WTC11 (cell line): ENCODE measurements at regions not wholly inside any gene's neighbourhood (a gene's known extent, or its start where the extent isn't known, plus 50 kb on each side); places are given as distances from the start of the nearest gene placed in this dataset.
A peak's percentile ranks its signal among the peaks of the same experiment; 100 is the strongest.

Experiments
- ATAC-seq: fragments of 200-7000 bp; cut with Tn5 transposase; 2 replicates; pipeline ENCODE4 v1.10.0; 2021; ENCODE audit warnings: mild to moderate bottlenecking, moderate library complexity
- CTCF ChIA-PET: fragments of 300-600 bp; sonication (Branson Sonifier 250); formaldehyde crosslinking; loops from one replicate; lab custom pipeline; 2021; ENCODE audit warnings: antibody characterized with exemption; lab: Charles Lee
- POLR2A ChIA-PET: fragments of 350-600 bp; sonication (Branson Sonifier 250); formaldehyde crosslinking; loops from one replicate; lab custom pipeline; 2021; ENCODE audit warnings: antibody characterized with exemption; lab: Charles Lee
- DNase-seq: peaks from one replicate; pipeline ENCODE4 v3.0.0; 2021; ENCODE audit warnings: low spot score
- H3K27ac Mint-ChIP-seq: 2 replicates; pipeline ENCODE4 v1.8.0; 2021; ENCODE audit warnings: mixed read lengths
- H3K27me3 Mint-ChIP-seq: 2 replicates; pipeline ENCODE4 v1.8.0; 2021; ENCODE audit warnings: low read depth, mild to moderate bottlenecking, moderate library complexity, mixed read lengths
- H3K36me3 Mint-ChIP-seq: 2 replicates; pipeline ENCODE4 v1.8.0; 2021; ENCODE audit warnings: mixed read lengths
- H3K4me1 Mint-ChIP-seq: 2 replicates; pipeline ENCODE4 v1.8.0; 2022; ENCODE audit warnings: mixed read lengths
- H3K4me3 Mint-ChIP-seq: 2 replicates; pipeline ENCODE4 v1.8.0; 2021; ENCODE audit warnings: mild to moderate bottlenecking, moderate library complexity, mixed read lengths
- H3K9me3 Mint-ChIP-seq: 2 replicates; pipeline ENCODE4 v1.8.0; 2021; ENCODE audit warnings: mixed read lengths
- ATF6 ChIP-seq: sonication (generic); formaldehyde crosslinking; IDR thresholded peaks from 2 replicates; pipeline ENCODE4 v1.8.1; 2023; ENCODE audit warnings: mild to moderate bottlenecking, missing genetic modification reagents
- ETV6 ChIP-seq: sonication (generic); formaldehyde crosslinking; IDR thresholded peaks from 2 replicates; pipeline ENCODE4 v1.8.1; 2022; ENCODE audit warnings: mild to moderate bottlenecking, missing genetic modification reagents
- FOXJ3 ChIP-seq: sonication (generic); formaldehyde crosslinking; IDR thresholded peaks from 2 replicates; pipeline ENCODE4 v1.9.0; 2021; ENCODE audit warnings: missing genetic modification reagents, mild to moderate bottlenecking, borderline replicate concordance
- FOXP1 ChIP-seq: sonication (generic); formaldehyde crosslinking; IDR thresholded peaks from 2 replicates; pipeline ENCODE4 v1.8.0; 2022; ENCODE audit warnings: missing genetic modification reagents, mild to moderate bottlenecking, moderate library complexity, borderline replicate concordance
- GABPB1 ChIP-seq: sonication (generic); formaldehyde crosslinking; IDR thresholded peaks from 2 replicates; pipeline ENCODE4 v1.8.1; 2023; ENCODE audit warnings: mild to moderate bottlenecking, missing genetic modification reagents
- HMGXB4 ChIP-seq: sonication (generic); formaldehyde crosslinking; IDR thresholded peaks from 2 replicates; pipeline ENCODE4 v1.8.1; 2023; ENCODE audit warnings: mild to moderate bottlenecking, moderate library complexity, missing genetic modification reagents
- JAZF1 ChIP-seq: fragments of 250-450 bp; sonication (Bioruptor Pico); IDR thresholded peaks from 2 replicates; pipeline ENCODE4 v1.9.0; 2021; ENCODE audit warnings: moderate library complexity, mild to moderate bottlenecking, inconsistent platforms
- JUN ChIP-seq: sonication (generic); formaldehyde crosslinking; IDR thresholded peaks from 2 replicates; pipeline ENCODE4 v1.8.0; 2023; ENCODE audit warnings: mild to moderate bottlenecking, missing genetic modification reagents
- NFATC4 ChIP-seq: fragments of 250-450 bp; sonication (Bioruptor Pico); IDR thresholded peaks from 2 replicates; pipeline ENCODE4 v1.9.0; 2021; ENCODE audit warnings: mild to moderate bottlenecking
- NFE2L1 ChIP-seq: sonication (generic); formaldehyde crosslinking; IDR thresholded peaks from 2 replicates; pipeline ENCODE4 v1.8.1; 2023; ENCODE audit warnings: missing genetic modification reagents
- RELA ChIP-seq: sonication (generic); formaldehyde crosslinking; IDR thresholded peaks from 2 replicates; pipeline ENCODE4 v1.8.1; 2022; ENCODE audit warnings: missing genetic modification reagents, mild to moderate bottlenecking, borderline replicate concordance
- SMAD3 ChIP-seq: sonication (generic); formaldehyde crosslinking; IDR thresholded peaks from 2 replicates; pipeline ENCODE4 v1.8.0; 2022; ENCODE audit warnings: missing genetic modification reagents, mild to moderate bottlenecking, borderline replicate concordance
- SMAD4 ChIP-seq: sonication (generic); formaldehyde crosslinking; IDR thresholded peaks from 2 replicates; pipeline ENCODE4 v1.8.0; 2022; ENCODE audit warnings: mild to moderate bottlenecking, missing genetic modification reagents
- SP1 ChIP-seq: sonication (generic); formaldehyde crosslinking; conservative IDR thresholded peaks from 2 replicates; pipeline ENCODE4 v1.8.1; 2022; ENCODE audit warnings: missing genetic modification reagents
- TCF7 ChIP-seq: sonication (generic); formaldehyde crosslinking; IDR thresholded peaks from 2 replicates; pipeline ENCODE4 v1.8.0; 2022; ENCODE audit warnings: mild to moderate bottlenecking, low read depth, missing genetic modification reagents, moderate library complexity
- ZMAT4 ChIP-seq: fragments of 250-450 bp; sonication (Bioruptor Pico); IDR thresholded peaks from 2 replicates; pipeline ENCODE4 v1.9.0; 2021; ENCODE audit warnings: mild to moderate bottlenecking
- ZNF396 ChIP-seq: fragments of 250-450 bp; sonication (Bioruptor Pico); IDR thresholded peaks from 2 replicates; pipeline ENCODE4 v1.8.0; 2021; ENCODE audit warnings: mild to moderate bottlenecking, moderate library complexity, borderline replicate concordance
- ZNF671 ChIP-seq: fragments of 250-450 bp; sonication (Bioruptor Pico); IDR thresholded peaks from 2 replicates; pipeline ENCODE4 v1.8.0; 2021; ENCODE audit warnings: mild to moderate bottlenecking

GRCh38 chr3:105154692-105155091 lies 212.0 kb upstream of the ALCAM start:
- Mint-ChIP-seq H3K27me3 (no peaks in the 10 kb centered on the region), H3K9me3 (peaks cover 13% of the 10 kb centered on the region), H3K36me3 (peaks cover 8% of the 10 kb centered on the region)
- POLR2A ChIA-PET: no interaction called here
- no peak for ATAC-seq
- TF ChIP-seq ATF6 (CRISPR knock-in tag): no peak
- TF ChIP-seq SP1 (CRISPR knock-in tag): no peak
- TF ChIP-seq GABPB1: no peak
- no peak for TF ChIP-seq NFE2L1 (CRISPR knock-in tag)
- TF ChIP-seq ZMAT4 (CRISPR knock-in tag): no peak
- TF ChIP-seq NFATC4 (CRISPR knock-in tag): no peak
- TF ChIP-seq, all 79 proteins: peak for 0
- no peak for DNase-seq
- H3K27ac Mint-ChIP-seq: no peak overlapping the region
- CTCF ChIA-PET: no interaction called here
- H3K4me3 Mint-ChIP-seq: no peak overlapping the region
- peaks cover 36% of the 10 kb centered on the region for H3K4me1 Mint-ChIP-seq

- TF ChIP-seq RELA (no peak), ZNF671 (no peak), SMAD4 (CRISPR knock-in tag) (no peak), ETV6 (CRISPR knock-in tag) (no peak), TCF7 (CRISPR knock-in tag) (no peak), ZNF396 (no peak), SMAD3 (CRISPR knock-in tag) (no peak), FOXJ3 (no peak), NFE2L1 (CRISPR knock-in tag) (no peak), FOXP1 (CRISPR knock-in tag) (no peak), JAZF1 (CRISPR knock-in tag) (no peak), HMGXB4 (CRISPR knock-in tag) (no peak)
- ATAC-seq: peak; percentile 95
- peak overlapping the region; percentile 94 for H3K27ac Mint-ChIP-seq
- H3K9me3 Mint-ChIP-seq: 0 out of 2 replicates have a peak, but pooled peaks cover 9% of the 10 kb centered on the region
- no peak overlapping the region for H3K4me3 Mint-ChIP-seq
- DNase-seq: peak; percentile 24
- H3K27me3 Mint-ChIP-seq: no peaks in the 10 kb centered on the region
- peaks cover 43% of the 10 kb centered on the region for H3K4me1 Mint-ChIP-seq
- no peaks in the 10 kb centered on the region for H3K36me3 Mint-ChIP-seq
- ChIA-PET POLR2A (no interaction called here), CTCF (interaction anchor here (0.7 kb wide), 1 partner anchor 553 kb away, joined by 3 read pairs; no protein-coding TSS in a partner anchor)
Measured at GRCh38 chr3:105157067-105157765, 209.5 kb upstream of the ALCAM start.

- Mint-ChIP-seq H3K36me3 (no peaks in the 10 kb centered on the region), H3K4me3 (no peak overlapping the region), H3K9me3 (0 out of 2 replicates have a peak, but pooled peaks cover 9% of the 10 kb centered on the region), H3K27ac (peak overlapping the region; percentile 94), H3K27me3 (no peaks in the 10 kb centered on the region), H3K4me1 (peaks cover 43% of the 10 kb centered on the region)
- ChIA-PET POLR2A (no interaction called here), CTCF (no interaction called here)
- DNase-seq: no peak
- ATAC-seq: no peak
- TF ChIP-seq JUN (CRISPR knock-in tag): no peak
Measured at GRCh38 chr3:105157766-105158085, 209.0 kb upstream of the ALCAM start.
